WTC11 (cell line): ENCODE measurements at regions not wholly inside any gene's neighbourhood (a gene's known extent, or its start where the extent isn't known, plus 50 kb on each side); places are given as distances from the start of the nearest gene placed in this dataset.

Experiments
- ATAC-seq: fragments of 200-7000 bp; cut with Tn5 transposase; 2 replicates; pipeline ENCODE4 v1.10.0; 2021; ENCODE audit warnings: mild to moderate bottlenecking, moderate library complexity
- CTCF ChIA-PET: fragments of 300-600 bp; sonication (Branson Sonifier 250); formaldehyde crosslinking; loops from one replicate; lab custom pipeline; 2021; ENCODE audit warnings: antibody characterized with exemption; lab: Charles Lee
- POLR2A ChIA-PET: fragments of 350-600 bp; sonication (Branson Sonifier 250); formaldehyde crosslinking; loops from one replicate; lab custom pipeline; 2021; ENCODE audit warnings: antibody characterized with exemption; lab: Charles Lee
- DNase-seq: peaks from one replicate; pipeline ENCODE4 v3.0.0; 2021; ENCODE audit warnings: low spot score
- H3K27ac Mint-ChIP-seq: 2 replicates; pipeline ENCODE4 v1.8.0; 2021; ENCODE audit warnings: mixed read lengths
- H3K27me3 Mint-ChIP-seq: 2 replicates; pipeline ENCODE4 v1.8.0; 2021; ENCODE audit warnings: low read depth, mild to moderate bottlenecking, moderate library complexity, mixed read lengths
- H3K36me3 Mint-ChIP-seq: 2 replicates; pipeline ENCODE4 v1.8.0; 2021; ENCODE audit warnings: mixed read lengths
- H3K4me1 Mint-ChIP-seq: 2 replicates; pipeline ENCODE4 v1.8.0; 2022; ENCODE audit warnings: mixed read lengths
- H3K4me3 Mint-ChIP-seq: 2 replicates; pipeline ENCODE4 v1.8.0; 2021; ENCODE audit warnings: mild to moderate bottlenecking, moderate library complexity, mixed read lengths
- H3K9me3 Mint-ChIP-seq: 2 replicates; pipeline ENCODE4 v1.8.0; 2021; ENCODE audit warnings: mixed read lengths
- EMX1 ChIP-seq: fragments of 250-450 bp; sonication (Bioruptor Pico); IDR thresholded peaks from 2 replicates; pipeline ENCODE4 v1.8.0; 2021; ENCODE audit warnings: mild to moderate bottlenecking
- ERG ChIP-seq: fragments of 250-450 bp; sonication (Bioruptor Pico); IDR thresholded peaks from 2 replicates; pipeline ENCODE4 v1.8.0; 2021; ENCODE audit warnings: mild to moderate bottlenecking
- ETV6 ChIP-seq: sonication (generic); formaldehyde crosslinking; IDR thresholded peaks from 2 replicates; pipeline ENCODE4 v1.8.1; 2022; ENCODE audit warnings: mild to moderate bottlenecking, missing genetic modification reagents
- FOXJ3 ChIP-seq: sonication (generic); formaldehyde crosslinking; IDR thresholded peaks from 2 replicates; pipeline ENCODE4 v1.9.0; 2021; ENCODE audit warnings: missing genetic modification reagents, mild to moderate bottlenecking, borderline replicate concordance
- GTF2I ChIP-seq: fragments of 250-450 bp; sonication (Bioruptor Pico); conservative IDR thresholded peaks from 2 replicates; pipeline ENCODE4 v1.4.0; 2021; ENCODE audit warnings: mild to moderate bottlenecking
- HMGA2 ChIP-seq: fragments of 250-450 bp; sonication (Bioruptor Pico); IDR thresholded peaks from 2 replicates; pipeline ENCODE4 v1.4.0; 2021; ENCODE audit warnings: mild to moderate bottlenecking, moderate library complexity
- NFATC4 ChIP-seq: fragments of 250-450 bp; sonication (Bioruptor Pico); IDR thresholded peaks from 2 replicates; pipeline ENCODE4 v1.9.0; 2021; ENCODE audit warnings: mild to moderate bottlenecking
- NFE2L1 ChIP-seq: sonication (generic); formaldehyde crosslinking; IDR thresholded peaks from 2 replicates; pipeline ENCODE4 v1.8.1; 2023; ENCODE audit warnings: missing genetic modification reagents
- NR1H2 ChIP-seq: sonication (generic); formaldehyde crosslinking; IDR thresholded peaks from 2 replicates; pipeline ENCODE4 v1.9.0; 2021; ENCODE audit warnings: mild to moderate bottlenecking, moderate library complexity, missing genetic modification reagents
- NR3C1 ChIP-seq: sonication (generic); formaldehyde crosslinking; conservative IDR thresholded peaks from 2 replicates; pipeline ENCODE4 v1.8.1; 2023; ENCODE audit warnings: low read depth, mild to moderate bottlenecking, missing genetic modification reagents
- RORB ChIP-seq: fragments of 250-450 bp; sonication (Bioruptor Pico); IDR thresholded peaks from 2 replicates; pipeline ENCODE4 v1.9.0; 2021; ENCODE audit warnings: mild to moderate bottlenecking
- SMAD3 ChIP-seq: sonication (generic); formaldehyde crosslinking; IDR thresholded peaks from 2 replicates; pipeline ENCODE4 v1.8.0; 2022; ENCODE audit warnings: missing genetic modification reagents, mild to moderate bottlenecking, borderline replicate concordance
- SP1 ChIP-seq: sonication (generic); formaldehyde crosslinking; conservative IDR thresholded peaks from 2 replicates; pipeline ENCODE4 v1.8.1; 2022; ENCODE audit warnings: missing genetic modification reagents
- TP53 ChIP-seq: sonication (generic); formaldehyde crosslinking; IDR thresholded peaks from 2 replicates; pipeline ENCODE4 v1.8.1; 2023; ENCODE audit warnings: mild to moderate bottlenecking, missing genetic modification reagents
- ZNF396 ChIP-seq: fragments of 250-450 bp; sonication (Bioruptor Pico); IDR thresholded peaks from 2 replicates; pipeline ENCODE4 v1.8.0; 2021; ENCODE audit warnings: mild to moderate bottlenecking, moderate library complexity, borderline replicate concordance
- ZNF423 ChIP-seq: fragments of 250-450 bp; sonication (Bioruptor Pico); IDR thresholded peaks from 2 replicates; pipeline ENCODE4 v2.1.2; 2022; ENCODE audit warnings: mild to moderate bottlenecking, moderate library complexity
- ZNF671 ChIP-seq: fragments of 250-450 bp; sonication (Bioruptor Pico); IDR thresholded peaks from 2 replicates; pipeline ENCODE4 v1.8.0; 2021; ENCODE audit warnings: mild to moderate bottlenecking
- TF ChIP-seq, protein P1 (sequence below): sonication (generic); formaldehyde crosslinking; IDR thresholded peaks from 2 replicates; pipeline ENCODE4 v1.8.0; 2022; ENCODE audit warnings: mild to moderate bottlenecking, missing genetic modification reagents
- TF ChIP-seq, protein P2 (sequence below): sonication (generic); formaldehyde crosslinking; IDR thresholded peaks from 2 replicates; pipeline ENCODE4 v1.8.0; 2023; ENCODE audit warnings: missing genetic modification reagents
- TF ChIP-seq, protein P3 (sequence below): sonication (generic); formaldehyde crosslinking; IDR thresholded peaks from 2 replicates; pipeline ENCODE4 v1.8.1; 2023; ENCODE audit warnings: mild to moderate bottlenecking, missing genetic modification reagents
- TF ChIP-seq, protein P4 (sequence below): sonication (generic); formaldehyde crosslinking; IDR thresholded peaks from 2 replicates; pipeline ENCODE4 v1.8.1; 2022; ENCODE audit warnings: missing genetic modification reagents, borderline replicate concordance

GRCh38 chr17:54781389-54781788 lies 119.3 kb upstream of the TOM1L1 start:
- peaks cover 53% of the 10 kb centered on the region for H3K9me3 Mint-ChIP-seq
- CTCF ChIA-PET, result no interaction called here
- H3K4me1 Mint-ChIP-seq, result 0 out of 2 replicates have a peak, but pooled peaks cover 5% of the 10 kb centered on the region

GRCh38 chr17:54784305-54784704 lies 116.3 kb upstream of the TOM1L1 start:
- DNase-seq, result no peak
- Mint-ChIP-seq H3K27ac (no peak overlapping the region), H3K27me3 (no peaks in the 10 kb centered on the region; the same call in 1 of the 2 replicates), H3K36me3 (peaks cover 23% of the 10 kb centered on the region), H3K4me1 (no peaks in the 10 kb centered on the region), H3K9me3 (peaks cover 54% of the 10 kb centered on the region), H3K4me3 (no peak overlapping the region)
- ATAC-seq, result no peak
- TF ChIP-seq NR3C1 (no peak), ETV6 (CRISPR knock-in tag) (no peak), RORB (CRISPR knock-in tag) (no peak), GTF2I (CRISPR knock-in tag) (no peak), NFATC4 (CRISPR knock-in tag) (no peak), TP53 (CRISPR knock-in tag) (no peak), ZNF396 (CRISPR knock-in tag) (no peak)
- TF ChIP-seq, protein P1, sequence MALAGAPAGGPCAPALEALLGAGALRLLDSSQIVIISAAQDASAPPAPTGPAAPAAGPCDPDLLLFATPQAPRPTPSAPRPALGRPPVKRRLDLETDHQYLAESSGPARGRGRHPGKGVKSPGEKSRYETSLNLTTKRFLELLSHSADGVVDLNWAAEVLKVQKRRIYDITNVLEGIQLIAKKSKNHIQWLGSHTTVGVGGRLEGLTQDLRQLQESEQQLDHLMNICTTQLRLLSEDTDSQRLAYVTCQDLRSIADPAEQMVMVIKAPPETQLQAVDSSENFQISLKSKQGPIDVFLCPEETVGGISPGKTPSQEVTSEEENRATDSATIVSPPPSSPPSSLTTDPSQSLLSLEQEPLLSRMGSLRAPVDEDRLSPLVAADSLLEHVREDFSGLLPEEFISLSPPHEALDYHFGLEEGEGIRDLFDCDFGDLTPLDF (CRISPR knock-in tag), result no peak
- TF ChIP-seq, protein P2, sequence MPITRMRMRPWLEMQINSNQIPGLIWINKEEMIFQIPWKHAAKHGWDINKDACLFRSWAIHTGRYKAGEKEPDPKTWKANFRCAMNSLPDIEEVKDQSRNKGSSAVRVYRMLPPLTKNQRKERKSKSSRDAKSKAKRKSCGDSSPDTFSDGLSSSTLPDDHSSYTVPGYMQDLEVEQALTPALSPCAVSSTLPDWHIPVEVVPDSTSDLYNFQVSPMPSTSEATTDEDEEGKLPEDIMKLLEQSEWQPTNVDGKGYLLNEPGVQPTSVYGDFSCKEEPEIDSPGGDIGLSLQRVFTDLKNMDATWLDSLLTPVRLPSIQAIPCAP, result no peak
- ChIA-PET CTCF (no interaction called here), POLR2A (no interaction called here)

More at GRCh38 chr17:54781389-54781788, 119.3 kb upstream of the TOM1L1 start:
- no peak for ATAC-seq
- TF ChIP-seq, protein P3, sequence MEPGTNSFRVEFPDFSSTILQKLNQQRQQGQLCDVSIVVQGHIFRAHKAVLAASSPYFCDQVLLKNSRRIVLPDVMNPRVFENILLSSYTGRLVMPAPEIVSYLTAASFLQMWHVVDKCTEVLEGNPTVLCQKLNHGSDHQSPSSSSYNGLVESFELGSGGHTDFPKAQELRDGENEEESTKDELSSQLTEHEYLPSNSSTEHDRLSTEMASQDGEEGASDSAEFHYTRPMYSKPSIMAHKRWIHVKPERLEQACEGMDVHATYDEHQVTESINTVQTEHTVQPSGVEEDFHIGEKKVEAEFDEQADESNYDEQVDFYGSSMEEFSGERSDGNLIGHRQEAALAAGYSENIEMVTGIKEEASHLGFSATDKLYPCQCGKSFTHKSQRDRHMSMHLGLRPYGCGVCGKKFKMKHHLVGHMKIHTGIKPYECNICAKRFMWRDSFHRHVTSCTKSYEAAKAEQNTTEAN (CRISPR knock-in tag), result no peak
- TF ChIP-seq FOXJ3 (CRISPR knock-in tag), result no peak
- TF ChIP-seq, protein P4, sequence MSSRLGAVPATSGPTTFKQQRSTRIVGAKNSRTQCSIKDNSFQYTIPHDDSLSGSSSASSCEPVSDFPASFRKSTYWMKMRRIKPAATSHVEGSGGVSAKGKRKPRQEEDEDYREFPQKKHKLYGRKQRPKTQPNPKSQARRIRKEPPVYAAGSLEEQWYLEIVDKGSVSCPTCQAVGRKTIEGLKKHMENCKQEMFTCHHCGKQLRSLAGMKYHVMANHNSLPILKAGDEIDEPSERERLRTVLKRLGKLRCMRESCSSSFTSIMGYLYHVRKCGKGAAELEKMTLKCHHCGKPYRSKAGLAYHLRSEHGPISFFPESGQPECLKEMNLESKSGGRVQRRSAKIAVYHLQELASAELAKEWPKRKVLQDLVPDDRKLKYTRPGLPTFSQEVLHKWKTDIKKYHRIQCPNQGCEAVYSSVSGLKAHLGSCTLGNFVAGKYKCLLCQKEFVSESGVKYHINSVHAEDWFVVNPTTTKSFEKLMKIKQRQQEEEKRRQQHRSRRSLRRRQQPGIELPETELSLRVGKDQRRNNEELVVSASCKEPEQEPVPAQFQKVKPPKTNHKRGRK, result no peak
- TF ChIP-seq SP1 (CRISPR knock-in tag), result no peak
- no peak for TF ChIP-seq ERG (CRISPR knock-in tag)
- TF ChIP-seq EMX1, result no peak
- TF ChIP-seq ZNF423, result no peak
- no peak for TF ChIP-seq ZNF671
- DNase-seq, result no peak
- POLR2A ChIA-PET, result no interaction called here
- Mint-ChIP-seq H3K4me3 (no peak overlapping the region), H3K36me3 (peaks cover 21% of the 10 kb centered on the region), H3K27me3 (no peaks in the 10 kb centered on the region; the same call in 1 of the 2 replicates), H3K27ac (no peak overlapping the region)

DNA sequence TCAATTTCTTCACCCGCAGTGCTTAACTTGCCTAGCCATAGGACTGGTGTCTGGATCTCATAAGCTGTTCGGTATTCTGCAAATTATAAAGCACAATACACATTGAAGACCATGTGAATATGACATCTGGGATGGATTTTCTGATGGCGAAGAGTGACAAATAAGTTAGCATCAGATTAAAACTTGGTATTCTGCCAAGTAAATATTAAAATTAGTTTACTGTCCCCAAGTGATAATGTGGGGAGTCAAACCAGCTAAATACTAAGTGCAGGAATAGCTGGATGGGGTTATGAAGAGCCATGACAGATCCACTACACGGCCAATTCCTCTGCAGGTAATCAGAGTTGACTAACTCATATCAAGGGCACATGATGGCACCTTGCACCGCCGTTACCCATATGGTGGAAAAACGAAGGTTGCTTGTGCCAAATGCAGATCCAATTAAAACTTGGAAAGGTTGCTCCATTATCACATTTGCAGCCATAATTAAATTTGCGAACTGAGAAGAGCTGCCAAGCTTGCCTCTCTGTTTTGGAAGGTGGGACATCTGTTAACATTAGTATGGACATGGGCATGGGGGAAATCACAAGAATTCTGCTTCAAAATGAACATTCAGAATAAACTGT lies 114.9 kb upstream of the TOM1L1 start:
- CTCF ChIA-PET, result no interaction called here

More for the DNA sequence above, 114.9 kb upstream of the TOM1L1 start:
- H3K27me3 Mint-ChIP-seq, result no peaks in the 10 kb centered on the region; the same call in none of the 2 replicates
- no peak for DNase-seq
- no peak for TF ChIP-seq NFE2L1 (CRISPR knock-in tag)
- TF ChIP-seq NR1H2, result no peak
- no peak for TF ChIP-seq SMAD3 (CRISPR knock-in tag)
- no peak for TF ChIP-seq HMGA2 (CRISPR knock-in tag)
- TF ChIP-seq, all 79 proteins: peak for 0
- Mint-ChIP-seq H3K36me3 (peaks cover 24% of the 10 kb centered on the region), H3K27ac (no peak overlapping the region), H3K4me1 (no peaks in the 10 kb centered on the region), H3K4me3 (no peak overlapping the region), H3K9me3 (peaks cover 59% of the 10 kb centered on the region)
- ATAC-seq, result no peak
- POLR2A ChIA-PET, result no interaction called here
